ENCODE measurements at regions not wholly inside any gene's neighbourhood (a gene's known extent, or its start where the extent isn't known, plus 50 kb on each side); places are given as distances from the start of the nearest gene placed in this dataset.

- TF ChIP-seq POLR2AphosphoS5 (IDR thresholded peaks at IDR 0.05; ENCODE audit: insufficient read depth, low read depth, low read length) (no peak), CTCF (IDR thresholded peaks at IDR 0.05; ENCODE audit: extremely low read depth in 1 of 2, insufficient read depth in 1 of 2, low read depth in 1 of 2, low read length in 2 of 2) (no peak), FOS (IDR thresholded peaks at IDR 0.05; ENCODE audit: borderline replicate concordance, insufficient read depth, low read length) (no peak), POLR2A (IDR thresholded peaks at IDR 0.05; ENCODE audit: low read depth, low read length) (no peak)
Measured at GRCh38 chr6:6926856-6927255, 180.9 kb upstream of the RREB1 start.
